D341Med (cell line): ENCODE measurements at regions not wholly inside any gene's neighbourhood (a gene's known extent, or its start where the extent isn't known, plus 50 kb on each side); places are given as distances from the start of the nearest gene placed in this dataset.
"Not testable (repeated sequence)": the region's sequence is repeated elsewhere in the genome, so short reads cannot be mapped to it uniquely, and the experiment has no call there.

ENCODE experiments used
- DNase-seq: peaks from one replicate; pipeline ENCODE4 v3.0.0; 2012; ENCODE audit warnings: low spot score

- DNase-seq = no peak
Measured at GRCh38 chr1:121443001-121443540, 258.3 kb downstream of the SRGAP2C start.

- no peak for DNase-seq
Measured at GRCh38 chr1:121444096-121444495, 259.3 kb downstream of the SRGAP2C start.

GRCh38 chr1:121445679-121446078, 260.9 kb downstream of the SRGAP2C start:
- no peak for DNase-seq

GRCh38 chr1:121447280-121447923, 262.6 kb downstream of the SRGAP2C start:
- not testable (repeated sequence) for DNase-seq

GRCh38 chr1:121448064-121448463, 263.3 kb downstream of the SRGAP2C start:
- not testable (repeated sequence) for DNase-seq

- no peak for DNase-seq
Measured at GRCh38 chr1:121448851-121449250, 264.1 kb downstream of the SRGAP2C start.

- DNase-seq = no peak
Measured at GRCh38 chr1:121452484-121452883, 267.7 kb downstream of the SRGAP2C start.

GRCh38 chr1:121458291-121459048, 273.7 kb downstream of the SRGAP2C start:
- no peak for DNase-seq

GRCh38 chr1:121459235-121459634, 274.5 kb downstream of the SRGAP2C start:
- no peak for DNase-seq

GRCh38 chr1:121469395-121469794, 284.6 kb downstream of the SRGAP2C start:
- DNase-seq = not testable (repeated sequence)

GRCh38 chr1:121470401-121470800, 285.6 kb downstream of the SRGAP2C start:
- DNase-seq = not testable (repeated sequence)

- no peak for DNase-seq
Measured at GRCh38 chr1:121471523-121471922, 286.7 kb downstream of the SRGAP2C start.

GRCh38 chr1:121472017-121472416, 287.2 kb downstream of the SRGAP2C start:
- DNase-seq = no peak

- DNase-seq = no peak
Measured at GRCh38 chr1:121483234-121483633, 298.5 kb downstream of the SRGAP2C start.

- DNase-seq = no peak
Measured at GRCh38 chr1:121483961-121484424, 299.2 kb downstream of the SRGAP2C start.

GRCh38 chr1:121494796-121495195, 310.0 kb downstream of the SRGAP2C start:
- not testable (repeated sequence) for DNase-seq

- DNase-seq = not testable (repeated sequence)
Measured at GRCh38 chr1:121511455-121511854, 326.7 kb downstream of the SRGAP2C start.

GRCh38 chr1:121511876-121512275, 327.1 kb downstream of the SRGAP2C start:
- DNase-seq = not testable (repeated sequence)

GRCh38 chr1:121515235-121515634, 330.5 kb downstream of the SRGAP2C start:
- no peak for DNase-seq

- no peak for DNase-seq
Measured at GRCh38 chr1:121516234-121516967, 331.6 kb downstream of the SRGAP2C start.

- no peak for DNase-seq
Measured at GRCh38 chr1:121517586-121518230, 332.9 kb downstream of the SRGAP2C start.

GRCh38 chr1:121518726-121519041, 333.9 kb downstream of the SRGAP2C start:
- DNase-seq = no peak
